Liver (tissue), 8 donors: ENCODE measurements at regions not wholly inside any gene's neighbourhood (a gene's known extent, or its start where the extent isn't known, plus 50 kb on each side); places are given as distances from the start of the nearest gene placed in this dataset.

Source experiments
- DNase-seq: peaks from one replicate; pipeline ENCODE4 v3.0.0-alpha.2; 2017; ENCODE audit warnings: low spot score
- H3K27ac ChIP-seq, 2 donors: one replicate each; pipeline ENCODE4 v1.7.0; 2013; ENCODE audit warnings: inconsistent platforms in 2 of 2, low read length in 2 of 2, control low read depth in 1 of 2, low read depth in 1 of 2, mild to moderate bottlenecking in 1 of 2
- H3K27me3 ChIP-seq, 4 donors: one replicate each; pipeline versions ENCODE4 v1.6.1 to v1.7.0; 2013; ENCODE audit warnings: low read length in 3 of 4, inconsistent platforms in 1 of 4, mild to moderate bottlenecking in 1 of 4, moderate library complexity in 1 of 4; ENCODE audit not compliant: control insufficient read depth in 4 of 4, insufficient read depth in 4 of 4
- H3K36me3 ChIP-seq, 4 donors: one replicate each; pipeline versions ENCODE4 v1.6.1 to v1.7.0; 2013; ENCODE audit warnings: low read length in 3 of 4, mild to moderate bottlenecking in 3 of 4, low read depth in 1 of 4, moderate library complexity in 1 of 4; ENCODE audit not compliant: control insufficient read depth in 4 of 4, insufficient read depth in 3 of 4
- H3K4me1 ChIP-seq, 4 donors: one replicate each; pipeline versions ENCODE4 v1.6.1 to v1.7.0; 2013; ENCODE audit warnings: low read length in 3 of 4, mild to moderate bottlenecking in 3 of 4, moderate library complexity in 1 of 4; ENCODE audit not compliant: control insufficient read depth in 4 of 4, insufficient read depth in 4 of 4
- H3K4me3 ChIP-seq, 3 donors: one replicate each; pipeline versions ENCODE4 v1.6.1 to v1.7.0; 2013; ENCODE audit warnings: low read length in 3 of 3, control low read depth in 1 of 3, low read depth in 1 of 3, mild to moderate bottlenecking in 1 of 3
- H3K9ac ChIP-seq, 2 donors: one replicate each; pipeline ENCODE4 v1.7.0; 2013; ENCODE audit warnings: low read length in 2 of 2, mild to moderate bottlenecking in 2 of 2, moderate library complexity in 2 of 2, control low read depth in 1 of 2, low read depth in 1 of 2
- H3K9me3 ChIP-seq, 4 donors: one replicate each; pipeline versions ENCODE4 v1.6.1 to v1.7.0; 2013; ENCODE audit warnings: low read length in 3 of 4; ENCODE audit not compliant: control insufficient read depth in 4 of 4
- EGR1 ChIP-seq, 2 donors: IDR thresholded peaks; 2 replicates each; pipeline ENCODE4 v1.6.1; 2016 to 2018; ENCODE audit warnings: antibody characterized with exemption in 2 of 2, low read depth in 2 of 2
- FOXA1 ChIP-seq: IDR thresholded peaks from 2 replicates; pipeline ENCODE4 v1.6.1; 2016; ENCODE audit warnings: antibody characterized with exemption
- FOXA2 ChIP-seq: IDR thresholded peaks from 2 replicates; pipeline ENCODE4 v1.6.1; 2016; ENCODE audit warnings: antibody characterized with exemption
- GABPA ChIP-seq, 2 donors: IDR thresholded peaks in 1 of 2; conservative IDR thresholded peaks in 1 of 2; 2 replicates each; pipeline ENCODE4 v1.6.1; 2016; ENCODE audit warnings: antibody characterized with exemption in 2 of 2, mild to moderate bottlenecking in 1 of 2, moderate library complexity in 1 of 2
- HNF4A ChIP-seq, 2 donors: conservative IDR thresholded peaks; 2 replicates each; pipeline ENCODE4 v1.6.1; 2016; ENCODE audit warnings: antibody characterized with exemption in 2 of 2, mild to moderate bottlenecking in 2 of 2
- HNF4G ChIP-seq: IDR thresholded peaks from 2 replicates; pipeline ENCODE4 v1.6.1; 2016; ENCODE audit warnings: antibody characterized with exemption
- NR2F2 ChIP-seq: IDR thresholded peaks from 2 replicates; pipeline ENCODE4 v1.6.1; 2016; ENCODE audit warnings: antibody characterized with exemption
- RAD21 ChIP-seq, 2 donors: IDR thresholded peaks; 2 replicates each; pipeline ENCODE4 v1.6.1; 2016; ENCODE audit warnings: antibody characterized with exemption in 2 of 2, mild to moderate bottlenecking in 2 of 2
- RXRA ChIP-seq, 2 donors: IDR thresholded peaks; 2 replicates each; pipeline ENCODE4 v1.6.1; 2017 to 2018; ENCODE audit warnings: antibody characterized with exemption in 2 of 2, mild to moderate bottlenecking in 1 of 2
- SP1 ChIP-seq: IDR thresholded peaks from 2 replicates; pipeline ENCODE4 v1.6.1; 2018; ENCODE audit warnings: antibody characterized with exemption, mild to moderate bottlenecking
- TAF1 ChIP-seq: conservative IDR thresholded peaks from 2 replicates; pipeline ENCODE4 v1.6.1; 2016; ENCODE audit warnings: antibody characterized with exemption, mild to moderate bottlenecking
- YY1 ChIP-seq: IDR thresholded peaks from 2 replicates; pipeline ENCODE4 v1.6.1; 2016; ENCODE audit warnings: antibody characterized with exemption, mild to moderate bottlenecking
- WGBS: extraction: QIAGEN DNeasy Blood & Tissue Kit; methylation state at CpG from one replicate; pipeline ENCODE4 v1.1.7; 2013; 5-methylcytosine and 5-hydroxymethylcytosine counted together
- TF ChIP-seq, protein P1 (sequence below): IDR thresholded peaks from 2 replicates; pipeline ENCODE4 v1.6.1; 2016; ENCODE audit warnings: antibody characterized with exemption
- TF ChIP-seq, protein P2 (sequence below): IDR thresholded peaks from 2 replicates; pipeline ENCODE4 v1.6.1; 2016; ENCODE audit warnings: antibody characterized with exemption
- TF ChIP-seq, protein P3 (sequence below): IDR thresholded peaks from 2 replicates; pipeline ENCODE4 v1.6.1; 2016; ENCODE audit warnings: antibody characterized with exemption, mild to moderate bottlenecking
- TF ChIP-seq, protein P4 (sequence below): fragments of 150-350 bp; IDR thresholded peaks from 2 replicates; pipeline ENCODE4 v1.5.1; 2017; ENCODE audit warnings: improper control_type of control experiment, low read depth, low read length; ENCODE audit not compliant: missing input control
- TF ChIP-seq, protein P5 (sequence below): IDR thresholded peaks from 2 replicates; pipeline ENCODE4 v1.6.1; 2016; ENCODE audit warnings: antibody characterized with exemption
- donor health status: healthy.
- donor health status: healthy.
- donor health status: healthy.
- donor health status: healthy.
- donor health status: healthy.

DNA sequence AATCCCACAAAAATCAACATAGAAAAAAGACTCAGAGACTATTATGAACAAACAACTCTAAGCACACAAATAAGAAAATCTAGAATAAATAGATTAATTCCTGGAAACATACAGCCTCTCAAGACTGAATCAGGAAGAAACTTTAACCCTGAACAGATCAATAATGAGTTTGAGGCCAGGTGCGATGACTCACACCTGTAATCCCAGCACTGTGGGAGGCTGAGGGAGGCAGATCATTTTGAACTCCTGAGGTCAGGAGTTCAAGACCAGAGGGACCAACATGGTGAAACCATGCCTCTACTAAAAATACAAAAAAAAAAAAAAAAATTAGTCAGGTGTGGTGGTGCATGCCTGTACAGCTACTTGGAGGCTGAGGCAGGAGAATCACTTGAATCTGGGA, 499.5 kb upstream of the LUZP2 start:
- WGBS = 78% methylated on average over 1 of the region's 1 CpG
- H3K9ac ChIP-seq = no peak overlapping the region
- H3K27ac ChIP-seq = no peak overlapping the region
- no peaks in the 10 kb centered on the region for H3K4me1 ChIP-seq
- H3K9me3 ChIP-seq = no peaks in the 10 kb centered on the region
- DNase-seq = no peak
- H3K27me3 ChIP-seq = no peaks in the 10 kb centered on the region
- H3K4me3 ChIP-seq = no peak overlapping the region
- no peak for TF ChIP-seq FOXA1
- TF ChIP-seq, protein P1, sequence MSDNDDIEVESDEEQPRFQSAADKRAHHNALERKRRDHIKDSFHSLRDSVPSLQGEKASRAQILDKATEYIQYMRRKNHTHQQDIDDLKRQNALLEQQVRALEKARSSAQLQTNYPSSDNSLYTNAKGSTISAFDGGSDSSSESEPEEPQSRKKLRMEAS = no peak
- TF ChIP-seq FOXA2 = no peak
- TF ChIP-seq, protein P2, sequence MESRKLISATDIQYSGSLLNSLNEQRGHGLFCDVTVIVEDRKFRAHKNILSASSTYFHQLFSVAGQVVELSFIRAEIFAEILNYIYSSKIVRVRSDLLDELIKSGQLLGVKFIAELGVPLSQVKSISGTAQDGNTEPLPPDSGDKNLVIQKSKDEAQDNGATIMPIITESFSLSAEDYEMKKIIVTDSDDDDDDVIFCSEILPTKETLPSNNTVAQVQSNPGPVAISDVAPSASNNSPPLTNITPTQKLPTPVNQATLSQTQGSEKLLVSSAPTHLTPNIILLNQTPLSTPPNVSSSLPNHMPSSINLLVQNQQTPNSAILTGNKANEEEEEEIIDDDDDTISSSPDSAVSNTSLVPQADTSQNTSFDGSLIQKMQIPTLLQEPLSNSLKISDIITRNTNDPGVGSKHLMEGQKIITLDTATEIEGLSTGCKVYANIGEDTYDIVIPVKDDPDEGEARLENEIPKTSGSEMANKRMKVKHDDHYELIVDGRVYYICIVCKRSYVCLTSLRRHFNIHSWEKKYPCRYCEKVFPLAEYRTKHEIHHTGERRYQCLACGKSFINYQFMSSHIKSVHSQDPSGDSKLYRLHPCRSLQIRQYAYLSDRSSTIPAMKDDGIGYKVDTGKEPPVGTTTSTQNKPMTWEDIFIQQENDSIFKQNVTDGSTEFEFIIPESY = no peak
- TF ChIP-seq, protein P3, sequence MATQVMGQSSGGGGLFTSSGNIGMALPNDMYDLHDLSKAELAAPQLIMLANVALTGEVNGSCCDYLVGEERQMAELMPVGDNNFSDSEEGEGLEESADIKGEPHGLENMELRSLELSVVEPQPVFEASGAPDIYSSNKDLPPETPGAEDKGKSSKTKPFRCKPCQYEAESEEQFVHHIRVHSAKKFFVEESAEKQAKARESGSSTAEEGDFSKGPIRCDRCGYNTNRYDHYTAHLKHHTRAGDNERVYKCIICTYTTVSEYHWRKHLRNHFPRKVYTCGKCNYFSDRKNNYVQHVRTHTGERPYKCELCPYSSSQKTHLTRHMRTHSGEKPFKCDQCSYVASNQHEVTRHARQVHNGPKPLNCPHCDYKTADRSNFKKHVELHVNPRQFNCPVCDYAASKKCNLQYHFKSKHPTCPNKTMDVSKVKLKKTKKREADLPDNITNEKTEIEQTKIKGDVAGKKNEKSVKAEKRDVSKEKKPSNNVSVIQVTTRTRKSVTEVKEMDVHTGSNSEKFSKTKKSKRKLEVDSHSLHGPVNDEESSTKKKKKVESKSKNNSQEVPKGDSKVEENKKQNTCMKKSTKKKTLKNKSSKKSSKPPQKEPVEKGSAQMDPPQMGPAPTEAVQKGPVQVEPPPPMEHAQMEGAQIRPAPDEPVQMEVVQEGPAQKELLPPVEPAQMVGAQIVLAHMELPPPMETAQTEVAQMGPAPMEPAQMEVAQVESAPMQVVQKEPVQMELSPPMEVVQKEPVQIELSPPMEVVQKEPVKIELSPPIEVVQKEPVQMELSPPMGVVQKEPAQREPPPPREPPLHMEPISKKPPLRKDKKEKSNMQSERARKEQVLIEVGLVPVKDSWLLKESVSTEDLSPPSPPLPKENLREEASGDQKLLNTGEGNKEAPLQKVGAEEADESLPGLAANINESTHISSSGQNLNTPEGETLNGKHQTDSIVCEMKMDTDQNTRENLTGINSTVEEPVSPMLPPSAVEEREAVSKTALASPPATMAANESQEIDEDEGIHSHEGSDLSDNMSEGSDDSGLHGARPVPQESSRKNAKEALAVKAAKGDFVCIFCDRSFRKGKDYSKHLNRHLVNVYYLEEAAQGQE = no peak
- no peak for TF ChIP-seq NR2F2
- TF ChIP-seq TAF1 = no peak
- no peak for TF ChIP-seq SP1
- TF ChIP-seq HNF4A (conservative IDR thresholded peaks at IDR 0.05) = no peak
- no peak for TF ChIP-seq RXRA (IDR thresholded peaks at IDR 0.05)
- TF ChIP-seq, protein P4, sequence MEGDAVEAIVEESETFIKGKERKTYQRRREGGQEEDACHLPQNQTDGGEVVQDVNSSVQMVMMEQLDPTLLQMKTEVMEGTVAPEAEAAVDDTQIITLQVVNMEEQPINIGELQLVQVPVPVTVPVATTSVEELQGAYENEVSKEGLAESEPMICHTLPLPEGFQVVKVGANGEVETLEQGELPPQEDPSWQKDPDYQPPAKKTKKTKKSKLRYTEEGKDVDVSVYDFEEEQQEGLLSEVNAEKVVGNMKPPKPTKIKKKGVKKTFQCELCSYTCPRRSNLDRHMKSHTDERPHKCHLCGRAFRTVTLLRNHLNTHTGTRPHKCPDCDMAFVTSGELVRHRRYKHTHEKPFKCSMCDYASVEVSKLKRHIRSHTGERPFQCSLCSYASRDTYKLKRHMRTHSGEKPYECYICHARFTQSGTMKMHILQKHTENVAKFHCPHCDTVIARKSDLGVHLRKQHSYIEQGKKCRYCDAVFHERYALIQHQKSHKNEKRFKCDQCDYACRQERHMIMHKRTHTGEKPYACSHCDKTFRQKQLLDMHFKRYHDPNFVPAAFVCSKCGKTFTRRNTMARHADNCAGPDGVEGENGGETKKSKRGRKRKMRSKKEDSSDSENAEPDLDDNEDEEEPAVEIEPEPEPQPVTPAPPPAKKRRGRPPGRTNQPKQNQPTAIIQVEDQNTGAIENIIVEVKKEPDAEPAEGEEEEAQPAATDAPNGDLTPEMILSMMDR = no peak
- TF ChIP-seq EGR1 (IDR thresholded peaks at IDR 0.05; ENCODE audit: low read depth in 2 of 2) = no peak
- no peak for TF ChIP-seq HNF4G
- TF ChIP-seq, protein P5, sequence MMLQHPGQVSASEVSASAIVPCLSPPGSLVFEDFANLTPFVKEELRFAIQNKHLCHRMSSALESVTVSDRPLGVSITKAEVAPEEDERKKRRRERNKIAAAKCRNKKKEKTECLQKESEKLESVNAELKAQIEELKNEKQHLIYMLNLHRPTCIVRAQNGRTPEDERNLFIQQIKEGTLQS = no peak
- TF ChIP-seq YY1 = no peak
- no peak for TF ChIP-seq GABPA (IDR thresholded peaks at IDR 0.05 in 1 of 2, conservative IDR thresholded peaks at IDR 0.05 in 1 of 2)
- TF ChIP-seq RAD21 (IDR thresholded peaks at IDR 0.05) = no peak
- H3K36me3 ChIP-seq = no peaks in the 10 kb centered on the region
